ENCODE measurements at regions not wholly inside any gene's neighbourhood (a gene's known extent, or its start where the extent isn't known, plus 50 kb on each side); places are given as distances from the start of the nearest gene placed in this dataset.

- TF ChIP-seq CTCF (IDR thresholded peaks at IDR 0.05; ENCODE audit: extremely low read depth in 1 of 2, insufficient read depth in 1 of 2, low read depth in 1 of 2, low read length in 2 of 2) (no peak), POLR2A (IDR thresholded peaks at IDR 0.05; ENCODE audit: low read depth, low read length) (no peak), JUN (IDR thresholded peaks at IDR 0.05; ENCODE audit: borderline replicate concordance, insufficient read depth, insufficient read length, low read depth) (no peak), EZH2 (IDR thresholded peaks at IDR 0.05; ENCODE audit: borderline replicate concordance, low read depth, low read length, severe bottlenecking) (no peak), POLR2AphosphoS5 (IDR thresholded peaks at IDR 0.05; ENCODE audit: insufficient read depth, low read depth, low read length) (no peak), MAX (IDR thresholded peaks at IDR 0.05; ENCODE audit: insufficient read depth, insufficient read length) (no peak), FOS (IDR thresholded peaks at IDR 0.05; ENCODE audit: borderline replicate concordance, insufficient read depth, low read length) (peak; percentile 55), GATA2 (IDR thresholded peaks at IDR 0.05; ENCODE audit: insufficient read depth, insufficient read length, low read depth, low read length) (peak; percentile 27)
Observed at GRCh38 chr4:133802359-133803140, 399.0 kb downstream of the PABPC4L start.
